K562 (cell line): ENCODE measurements at regions not wholly inside any gene's neighbourhood (a gene's known extent, or its start where the extent isn't known, plus 50 kb on each side); places are given as distances from the start of the nearest gene placed in this dataset.

Experiments
- BCL6 ChIP-seq: fragments of 250-450 bp; sonication (Bioruptor Pico); IDR thresholded peaks from 2 replicates; pipeline ENCODE4 v1.4.0; 2020
- EZH2 ChIP-seq: IDR thresholded peaks from 2 replicates; pipeline ENCODE4 v1.6.1; 2012; ENCODE audit warnings: low read depth, mild to moderate bottlenecking, inconsistent platforms, low read length, borderline replicate concordance
- JUN ChIP-seq, 2 experiments: sonication (generic) in 1 of 2; formaldehyde crosslinking in 1 of 2; IDR thresholded peaks; 2 replicates each; pipeline versions ENCODE4 v1.6.1 to v1.8.0; 2012 to 2022; ENCODE audit warnings: borderline replicate concordance in 2 of 2, mild to moderate bottlenecking in 2 of 2, improper control_type of control experiment in 1 of 2, low read depth in 1 of 2, low read length in 1 of 2, missing genetic modification reagents in 1 of 2
- MAX ChIP-seq: sonication (generic); formaldehyde crosslinking; IDR thresholded peaks from 2 replicates; pipeline ENCODE4 v1.9.0; 2022; ENCODE audit warnings: mild to moderate bottlenecking, missing genetic modification reagents
- SETDB1 ChIP-seq: IDR thresholded peaks from one replicate; pipeline ENCODE4 v1.6.1; 2012; ENCODE audit warnings: low read length, control low read depth, inconsistent platforms
- ZFP30 ChIP-seq: fragments of 250-450 bp; sonication (Bioruptor Pico); IDR thresholded peaks from 2 replicates; pipeline ENCODE4 v1.8.0; 2022; ENCODE audit warnings: moderate library complexity, mild to moderate bottlenecking, inconsistent platforms, borderline replicate concordance

- TF ChIP-seq EZH2: no peak
- TF ChIP-seq MAX (CRISPR knock-in tag): no peak
- no peak for TF ChIP-seq SETDB1
- no peak for TF ChIP-seq JUN (IDR thresholded peaks at IDR 0.05; ENCODE audit: borderline replicate concordance, low read depth, low read length)
- no peak for TF ChIP-seq JUN (CRISPR knock-in tag; IDR thresholded peaks at IDR 0.05; ENCODE audit: borderline replicate concordance)
- no peak for TF ChIP-seq BCL6
- no peak for TF ChIP-seq ZFP30
These were observed 172.1 kb upstream of the ITGA4 start for GRCh38 chr2:181285116-181285515.
